ENCODE measurements at regions not wholly inside any gene's neighbourhood (a gene's known extent, or its start where the extent isn't known, plus 50 kb on each side); places are given as distances from the start of the nearest gene placed in this dataset.

DNA sequence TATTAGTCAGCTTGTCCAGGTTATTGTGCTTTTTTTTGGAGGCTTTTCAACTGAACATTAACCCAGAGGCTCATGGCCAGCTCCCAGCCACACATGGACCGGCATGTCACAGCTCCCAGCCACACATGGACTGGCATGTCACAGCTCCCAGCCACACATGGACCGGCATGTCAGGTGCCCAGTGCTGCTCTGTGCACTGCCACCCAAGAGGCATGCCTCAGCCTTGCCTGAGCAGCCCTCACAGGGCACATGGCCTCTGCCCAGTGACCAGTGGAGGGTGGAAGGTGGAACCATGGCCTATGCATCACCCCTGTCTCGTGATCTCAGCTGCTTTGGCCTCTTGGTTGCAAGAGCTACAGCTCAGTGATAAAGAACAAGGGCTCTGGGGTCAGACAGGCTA is 119.8 kb downstream of the OAT start:
- TF ChIP-seq, protein P1, sequence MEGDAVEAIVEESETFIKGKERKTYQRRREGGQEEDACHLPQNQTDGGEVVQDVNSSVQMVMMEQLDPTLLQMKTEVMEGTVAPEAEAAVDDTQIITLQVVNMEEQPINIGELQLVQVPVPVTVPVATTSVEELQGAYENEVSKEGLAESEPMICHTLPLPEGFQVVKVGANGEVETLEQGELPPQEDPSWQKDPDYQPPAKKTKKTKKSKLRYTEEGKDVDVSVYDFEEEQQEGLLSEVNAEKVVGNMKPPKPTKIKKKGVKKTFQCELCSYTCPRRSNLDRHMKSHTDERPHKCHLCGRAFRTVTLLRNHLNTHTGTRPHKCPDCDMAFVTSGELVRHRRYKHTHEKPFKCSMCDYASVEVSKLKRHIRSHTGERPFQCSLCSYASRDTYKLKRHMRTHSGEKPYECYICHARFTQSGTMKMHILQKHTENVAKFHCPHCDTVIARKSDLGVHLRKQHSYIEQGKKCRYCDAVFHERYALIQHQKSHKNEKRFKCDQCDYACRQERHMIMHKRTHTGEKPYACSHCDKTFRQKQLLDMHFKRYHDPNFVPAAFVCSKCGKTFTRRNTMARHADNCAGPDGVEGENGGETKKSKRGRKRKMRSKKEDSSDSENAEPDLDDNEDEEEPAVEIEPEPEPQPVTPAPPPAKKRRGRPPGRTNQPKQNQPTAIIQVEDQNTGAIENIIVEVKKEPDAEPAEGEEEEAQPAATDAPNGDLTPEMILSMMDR (IDR thresholded peaks at IDR 0.05) = no peak
- DNase-seq (ENCODE audit: low spot score) = peak; percentile 62
- H3K27ac ChIP-seq = no peak overlapping the region
- no peak overlapping the region for H3K4me3 ChIP-seq

DNA sequence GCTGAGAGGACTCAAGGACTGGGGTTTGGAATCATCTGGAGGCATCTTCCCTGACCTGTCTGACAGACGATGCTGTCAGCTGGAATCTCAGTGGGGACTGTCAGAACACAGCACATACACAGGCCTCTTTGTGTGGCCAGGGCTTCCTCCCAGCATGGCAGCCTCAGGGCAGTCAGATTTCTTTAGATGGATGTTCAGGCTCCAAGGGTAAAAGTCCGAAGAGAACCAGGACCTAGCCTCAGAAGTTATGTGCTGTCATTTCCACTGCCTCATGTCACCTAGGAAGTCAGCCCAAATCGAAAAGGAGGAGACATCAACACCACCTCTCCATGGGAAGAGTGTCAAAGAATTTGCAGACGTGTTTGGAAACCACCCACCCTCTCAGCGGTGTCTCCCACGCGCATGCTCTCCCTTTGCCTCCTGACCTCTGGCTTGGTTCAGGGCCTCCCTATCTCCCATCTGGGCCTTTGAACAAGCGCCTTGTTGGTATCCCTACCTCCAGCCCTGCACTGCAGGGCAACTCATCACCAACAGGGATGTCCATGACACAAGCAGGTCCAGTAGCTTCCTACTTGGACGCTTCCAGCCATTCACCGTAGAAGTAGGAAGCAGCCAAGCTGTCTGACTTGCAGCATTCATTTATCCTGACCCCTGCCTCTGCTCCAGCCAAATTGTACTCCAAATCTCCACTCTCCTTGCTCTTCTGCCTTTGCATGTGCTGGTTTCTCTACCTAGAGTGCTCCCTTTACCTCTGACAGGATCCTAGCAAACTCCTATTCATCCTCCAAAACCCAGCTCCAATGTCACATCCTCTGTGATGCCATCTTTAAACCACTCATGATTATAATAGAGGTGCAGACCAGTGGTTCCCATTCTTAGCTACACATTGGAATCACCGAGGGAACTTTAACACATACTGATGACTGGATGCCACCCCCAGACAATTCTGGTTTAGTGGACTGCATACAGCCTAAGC is 121.6 kb downstream of the OAT start:
- DNase-seq (ENCODE audit: low spot score) = peak; percentile 66

DNA sequence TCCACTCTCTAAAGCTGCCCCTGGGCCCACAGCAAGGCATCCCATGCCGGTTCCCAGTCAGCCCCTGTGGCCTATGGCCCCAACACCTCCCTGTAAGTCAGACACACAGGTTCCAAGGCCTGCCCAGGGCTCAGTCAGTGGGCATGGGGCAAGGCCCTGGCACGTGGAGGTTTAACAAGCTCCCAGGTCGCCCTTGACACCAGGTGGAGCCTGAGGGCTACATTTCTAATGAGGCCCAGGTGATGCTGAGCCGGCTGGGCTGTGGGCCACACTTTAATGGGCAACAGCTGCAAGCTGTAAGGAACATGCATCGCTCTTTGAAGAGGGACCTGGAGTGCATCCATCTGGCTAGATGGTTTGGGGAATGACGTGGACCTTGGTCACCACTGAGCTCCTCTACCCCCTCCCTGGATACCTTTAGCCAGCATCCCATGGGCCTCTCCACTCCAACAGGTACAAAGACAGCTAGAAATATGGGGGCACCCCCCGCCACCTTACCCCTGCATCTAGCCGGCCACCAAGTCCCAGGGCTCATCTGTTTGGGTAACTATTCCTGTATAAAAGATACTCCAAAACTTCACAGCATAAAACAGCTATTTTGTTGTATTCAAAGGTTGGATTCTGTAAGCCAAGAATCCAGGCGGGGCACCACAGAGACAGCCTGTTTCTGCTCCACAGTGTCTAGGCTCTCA is 122.5 kb downstream of the OAT start:
- TF ChIP-seq, protein P1 (IDR thresholded peaks at IDR 0.05) = no peak
- DNase-seq (ENCODE audit: low spot score) = peak; percentile 66
- Histone ChIP-seq H3K4me3 (no peak overlapping the region), H3K27ac (no peak overlapping the region)

More for the DNA sequence above, 121.6 kb downstream of the OAT start:
- Histone ChIP-seq H3K4me3 (no peak overlapping the region), H3K27ac (no peak overlapping the region)
- TF ChIP-seq, protein P1 (IDR thresholded peaks at IDR 0.05) = no peak

DNA sequence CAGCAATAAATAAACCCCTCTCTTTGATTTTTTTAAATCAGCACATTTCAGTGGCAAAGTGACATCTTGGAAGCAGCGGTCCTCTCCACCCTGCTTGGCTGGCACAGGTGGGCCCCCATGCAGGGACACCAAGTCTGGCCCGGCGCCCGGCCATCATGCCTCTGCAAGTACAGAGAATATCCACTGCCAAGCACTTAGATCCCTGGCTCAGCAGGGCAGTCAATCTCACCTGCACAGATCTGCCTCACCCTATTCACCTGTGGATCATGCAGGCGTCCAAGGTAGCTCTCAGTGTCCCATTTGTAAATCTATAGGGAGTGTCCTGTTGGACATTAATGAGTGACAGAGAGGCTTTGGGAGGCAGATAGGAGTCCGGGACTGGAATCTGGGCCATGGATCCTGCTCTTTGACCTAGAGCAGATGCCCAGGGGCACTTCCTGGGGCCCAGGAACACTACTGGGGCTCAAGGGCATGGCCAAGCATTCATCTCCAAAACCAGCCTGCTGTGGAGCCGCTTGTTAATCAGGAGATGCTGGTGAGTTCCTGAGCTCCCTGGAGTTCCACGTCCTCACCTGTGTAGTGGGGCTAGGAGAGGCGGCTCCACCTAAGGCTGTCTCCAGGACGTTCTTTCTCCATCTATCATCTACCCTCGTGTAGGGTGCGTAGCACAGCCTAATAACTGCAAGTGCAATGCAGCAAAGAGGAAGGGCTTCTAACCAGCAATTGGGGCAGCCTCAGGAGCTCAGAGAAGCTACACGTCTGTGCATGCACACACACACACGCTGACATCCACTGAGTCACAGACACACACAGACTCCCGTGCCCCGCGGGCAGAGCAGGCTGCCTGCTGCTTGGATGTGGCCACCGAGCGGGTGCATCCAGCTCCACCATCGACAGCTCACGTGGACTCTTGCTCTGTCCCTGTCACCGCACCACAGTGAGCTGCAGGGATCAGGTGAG is 123.6 kb downstream of the OAT start:
- H3K4me3 ChIP-seq = no peak overlapping the region
- H3K27ac ChIP-seq = no peak overlapping the region
- TF ChIP-seq, protein P1 (IDR thresholded peaks at IDR 0.05) = no peak
- DNase-seq (ENCODE audit: low spot score) = peak; percentile 45

- no peak overlapping the region for H3K4me3 ChIP-seq
- peak; percentile 49 for DNase-seq (ENCODE audit: low spot score)
- H3K27ac ChIP-seq = no peak overlapping the region
- TF ChIP-seq, protein P1 (IDR thresholded peaks at IDR 0.05) = no peak
Observed at GRCh38 chr10:124293616-124294449, 124.9 kb downstream of the OAT start.

Data from coronary artery (tissue), 2 donors.